H1 (cell line): ENCODE measurements at regions not wholly inside any gene's neighbourhood (a gene's known extent, or its start where the extent isn't known, plus 50 kb on each side); places are given as distances from the start of the nearest gene placed in this dataset.

Experiments
- CTCF ChIA-PET: fragments of 300-600 bp; sonication (Branson Sonifier 250); formaldehyde crosslinking; loops from one replicate; lab custom pipeline; 2021; ENCODE audit not compliant: partially characterized antibody; lab: Charles Lee
- POLR2A ChIA-PET: fragments of 300-600 bp; sonication (Branson Sonifier 250); formaldehyde crosslinking; loops from one replicate; lab custom pipeline; 2021; ENCODE audit warnings: inconsistent platforms; ENCODE audit not compliant: partially characterized antibody; lab: Charles Lee
- DNase-seq, 2 experiments: peaks; one replicate each; pipeline versions ENCODE4 v3.0.0 to v3.0.0-alpha.2; 2010 to 2022; ENCODE audit warnings: low spot score in 2 of 2, low read depth in 1 of 2, mixed read lengths in 1 of 2
- FAIRE-seq: peaks from 2 replicates; lab custom pipeline; 2011; peaks lifted over from hg19 to GRCh38; lab: Jason Lieb, UNC
- H2AFZ ChIP-seq: 2 replicates; pipeline ENCODE4 v1.8.1; 2012; ENCODE audit warnings: low read length, inconsistent platforms
- H2AK5ac ChIP-seq: 2 replicates; pipeline ENCODE4 v1.6.1; 2013; ENCODE audit warnings: low read depth, low read length
- H2BK120ac ChIP-seq: replicated peaks from 2 replicates; pipeline ENCODE3; 2013; ENCODE audit warnings: low read depth, low read length, inconsistent platforms
- H2BK12ac ChIP-seq: 2 replicates; pipeline ENCODE4 v1.6.1; 2013; ENCODE audit warnings: low read depth, low read length
- H2BK15ac ChIP-seq: 2 replicates; pipeline ENCODE4 v1.6.1; 2013; ENCODE audit warnings: low read length
- H2BK20ac ChIP-seq: 2 replicates; pipeline ENCODE4 v1.6.1; 2013; ENCODE audit warnings: low read length
- H2BK5ac ChIP-seq: 2 replicates; pipeline ENCODE4 v1.6.1; 2013; ENCODE audit warnings: low read depth, low read length
- H3K14ac ChIP-seq: 2 replicates; pipeline ENCODE4 v1.6.1; 2013; ENCODE audit warnings: inconsistent platforms; ENCODE audit not compliant: insufficient read length
- H3K18ac ChIP-seq: 2 replicates; pipeline ENCODE4 v1.6.1; 2013; ENCODE audit warnings: low read length; ENCODE audit errors: extremely low read depth
- H3K23ac ChIP-seq: 2 replicates; pipeline ENCODE4 v1.6.1; 2013; ENCODE audit warnings: inconsistent platforms; ENCODE audit not compliant: insufficient read length
- H3K23me2 ChIP-seq: 2 replicates; pipeline ENCODE4 v1.6.1; 2013; ENCODE audit warnings: low read depth, low read length
- H3K27ac ChIP-seq: 2 replicates; pipeline ENCODE4 v1.6.1; 2011; ENCODE audit warnings: low read depth, low read length, inconsistent platforms
- H3K27me3 ChIP-seq, 4 experiments: replicated peaks in 1 of 4; 1 replicate in 1 of 4; 2 replicates in 3 of 4; pipeline versions ENCODE4 v1.6.1 to v1.8.1; 2011 to 2013; ENCODE audit warnings: low read length in 3 of 4, mild to moderate bottlenecking in 3 of 4, inconsistent platforms in 2 of 4, mixed read lengths in 2 of 4, moderate library complexity in 1 of 4; ENCODE audit not compliant: control insufficient read depth in 3 of 4, insufficient read depth in 3 of 4; ENCODE audit errors: extremely low read depth in 1 of 4
- H3K36me3 ChIP-seq, 4 experiments: 2 replicates each; pipeline versions ENCODE4 v1.6.1 to v1.8.1; 2011 to 2013; ENCODE audit warnings: mild to moderate bottlenecking in 4 of 4, low read length in 3 of 4, moderate library complexity in 2 of 4, control low read depth in 1 of 4, inconsistent platforms in 1 of 4; ENCODE audit not compliant: insufficient read depth in 4 of 4, control insufficient read depth in 2 of 4
- H3K4ac ChIP-seq: replicated peaks from 2 replicates; pipeline ENCODE3; 2013; ENCODE audit warnings: low read length, low read depth, mixed read lengths, inconsistent platforms; ENCODE audit not compliant: insufficient read length
- H3K4me1 ChIP-seq, 4 experiments: replicated peaks in 1 of 4; 1 replicate in 1 of 4; 2 replicates in 3 of 4; pipeline versions ENCODE4 v1.6.1 to v1.8.1; 2011 to 2013; ENCODE audit warnings: low read length in 3 of 4, inconsistent platforms in 2 of 4, mixed read lengths in 1 of 4; ENCODE audit not compliant: insufficient read depth in 4 of 4, control insufficient read depth in 3 of 4
- H3K4me2 ChIP-seq, 2 experiments: 2 replicates each; pipeline versions ENCODE4 v1.6.1 to v1.8.1; 2011 to 2013; ENCODE audit warnings: low read depth in 2 of 2, low read length in 2 of 2, control low read depth in 1 of 2, inconsistent platforms in 1 of 2, mild to moderate bottlenecking in 1 of 2; ENCODE audit not compliant: insufficient read depth in 1 of 2
- H3K4me3 ChIP-seq, 4 experiments: fragments of 200-600, 300-600 bp in 1 of 4; sonication (generic), shearing (Covaris generic), sonication (Bioruptor Twin) in 1 of 4; 2 replicates each; pipeline versions ENCODE4 v1.5.1 to v1.8.1; 2011 to 2016; ENCODE audit warnings: low read length in 4 of 4, low read depth in 3 of 4, control low read depth in 2 of 4, inconsistent platforms in 2 of 4, mild to moderate bottlenecking in 2 of 4, mixed read lengths in 1 of 4, moderate library complexity in 1 of 4; ENCODE audit not compliant: insufficient read depth in 2 of 4; ENCODE audit errors: extremely low read depth in 1 of 4
- H3K56ac ChIP-seq: replicated peaks from 2 replicates; pipeline ENCODE3; 2013; ENCODE audit warnings: low read depth, mild to moderate bottlenecking, mixed read lengths, low read length, inconsistent platforms; ENCODE audit not compliant: insufficient read length
- H3K79me1 ChIP-seq: 2 replicates; pipeline ENCODE4 v1.6.1; 2013; ENCODE audit warnings: low read depth, low read length, control low read depth
- H3K79me2 ChIP-seq, 2 experiments: 2 replicates each; pipeline versions ENCODE4 v1.6.1 to v1.8.1; 2012 to 2013; ENCODE audit warnings: low read length in 2 of 2, mild to moderate bottlenecking in 2 of 2, inconsistent platforms in 1 of 2; ENCODE audit not compliant: insufficient read depth in 2 of 2, control insufficient read depth in 1 of 2
- H3K9ac ChIP-seq, 4 experiments: replicated peaks in 1 of 4; 1 replicate in 1 of 4; 2 replicates in 3 of 4; pipeline versions ENCODE4 v1.6.1 to v1.8.1; 2011 to 2013; ENCODE audit warnings: low read depth in 3 of 4, low read length in 3 of 4, control low read depth in 2 of 4, mild to moderate bottlenecking in 2 of 4, moderate library complexity in 2 of 4, inconsistent platforms in 1 of 4; ENCODE audit errors: extremely low read depth in 1 of 4
- H3K9me3 ChIP-seq, 2 experiments: 2 replicates each; pipeline versions ENCODE4 v1.6.1 to v1.8.1; 2012 to 2013; ENCODE audit warnings: mild to moderate bottlenecking in 2 of 2, moderate library complexity in 2 of 2, control low read depth in 1 of 2, inconsistent platforms in 1 of 2, low read depth in 1 of 2, low read length in 1 of 2, mixed read lengths in 1 of 2; ENCODE audit not compliant: insufficient read depth in 2 of 2
- H4K20me1 ChIP-seq, 2 experiments: replicated peaks in 1 of 2; 2 replicates each; pipeline versions ENCODE3 to v1.8.1; 2011 to 2013; ENCODE audit warnings: inconsistent platforms in 2 of 2, low read length in 2 of 2, mild to moderate bottlenecking in 1 of 2; ENCODE audit not compliant: insufficient read depth in 2 of 2, control insufficient read depth in 1 of 2
- H4K5ac ChIP-seq: 2 replicates; pipeline ENCODE4 v1.6.1; 2013; ENCODE audit warnings: low read length, low read depth, mixed read lengths, inconsistent platforms; ENCODE audit not compliant: insufficient read length
- H4K8ac ChIP-seq: 2 replicates; pipeline ENCODE4 v1.8.0; 2013; ENCODE audit warnings: mild to moderate bottlenecking, moderate library complexity, low read length, inconsistent platforms; ENCODE audit not compliant: insufficient read depth; ENCODE audit errors: extremely low read depth
- H4K91ac ChIP-seq: replicated peaks from 2 replicates; pipeline ENCODE3; 2013; ENCODE audit warnings: low read length, mixed read lengths, inconsistent platforms; ENCODE audit not compliant: insufficient read length
- BACH1 ChIP-seq: IDR thresholded peaks from 2 replicates; pipeline ENCODE4 v1.6.1; 2012; ENCODE audit warnings: low read length, improper control_type of control experiment
- CEBPB ChIP-seq: IDR thresholded peaks from 2 replicates; pipeline ENCODE4 v1.6.1; 2012; ENCODE audit warnings: low read depth, low read length
- WGBS, 2 experiments: shearing (Covaris generic) in 1 of 2; methylation state at CpG; one replicate each; pipeline versions ENCODE4 v1.1.6 to v1.1.7; 2013 to 2015; ENCODE audit warnings: low lambda C conversion rate in 2 of 2, mixed read lengths in 2 of 2, inconsistent platforms in 1 of 2, low coverage in 1 of 2, missing lambda C conversion rate in 1 of 2; ENCODE audit not compliant: insufficient replicate concordance in 2 of 2, insufficient coverage in 1 of 2, insufficient read length in 1 of 2; ENCODE audit errors: extremely low coverage in 1 of 2, missing lambda C conversion rate in 1 of 2; 5-methylcytosine and 5-hydroxymethylcytosine counted together

DNA sequence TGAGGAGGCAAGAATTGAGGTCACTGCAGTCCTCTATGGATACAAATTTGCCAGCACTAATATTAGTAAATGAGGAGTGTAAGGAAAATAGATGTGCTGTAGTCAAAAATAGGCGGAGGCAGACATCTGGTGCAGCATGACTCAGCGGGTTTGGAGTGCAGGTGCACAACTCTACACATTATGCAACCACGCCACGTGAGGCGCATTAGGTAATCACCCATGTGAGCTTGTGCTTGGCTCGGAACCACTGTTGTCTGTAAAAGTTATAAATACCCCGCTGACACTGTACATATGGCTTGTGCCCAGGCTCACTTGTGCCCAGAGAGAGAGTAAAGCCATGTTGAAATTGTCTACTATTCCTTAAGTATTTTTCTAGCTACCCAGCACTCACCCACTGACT, 623.5 kb upstream of the NUDT12 start:
- DNase-seq, result no peak
- no peak overlapping the region for H2BK20ac ChIP-seq

More for the DNA sequence above, 623.5 kb upstream of the NUDT12 start:
- H2BK15ac ChIP-seq, result no peak overlapping the region
- peak; percentile 56; the same call in 1 of the 2 replicates for TF ChIP-seq CEBPB
- no peak for TF ChIP-seq BACH1
- no peak overlapping the region for H2BK12ac ChIP-seq
- no peaks in the 10 kb centered on the region for H4K20me1 ChIP-seq
- H2BK5ac ChIP-seq, result no peak overlapping the region
- no peak overlapping the region for H3K18ac ChIP-seq
- H3K14ac ChIP-seq, result no peak overlapping the region
- 98% methylated on average over 7 of the region's 7 CpGs; no CpG with 5 or more reads in 1 of the 2 experiments for WGBS, 2 experiments
- no peak overlapping the region for H3K9ac ChIP-seq
- H4K91ac ChIP-seq, result no peak overlapping the region
- H3K79me1 ChIP-seq, result no peaks in the 10 kb centered on the region
- H3K56ac ChIP-seq, result no peak overlapping the region
- H3K4me2 ChIP-seq, result no peak overlapping the region
- FAIRE-seq, result no peak
- H3K23me2 ChIP-seq, result no peaks in the 10 kb centered on the region
- peaks cover 35 to 37% of the 10 kb centered on the region in 2 experiments for H3K9me3 ChIP-seq
- POLR2A ChIA-PET, result no interaction called here
- no peak overlapping the region for H2AFZ ChIP-seq
- H3K4me3 ChIP-seq, result no peak overlapping the region
- H3K27me3 ChIP-seq, result no peaks in the 10 kb centered on the region
- no peak overlapping the region for H4K5ac ChIP-seq
- no peaks in the 10 kb centered on the region for H3K4me1 ChIP-seq
- no peak overlapping the region for H3K27ac ChIP-seq
- H3K36me3 ChIP-seq, result no peaks in the 10 kb centered on the region
- no peak overlapping the region for H2AK5ac ChIP-seq
- CTCF ChIA-PET, result interaction anchor here (2.1 kb wide), 1 partner anchor 378 kb away, joined by 7 read pairs; no protein-coding TSS in a partner anchor
- H3K79me2 ChIP-seq, result no peaks in the 10 kb centered on the region
- no peak overlapping the region for H3K4ac ChIP-seq
- H4K8ac ChIP-seq, result no peak overlapping the region
- H3K23ac ChIP-seq, result no peak overlapping the region
- H2BK120ac ChIP-seq, result no peak overlapping the region
